GM10248 (cell line): ENCODE measurements at regions not wholly inside any gene's neighbourhood (a gene's known extent, or its start where the extent isn't known, plus 50 kb on each side); places are given as distances from the start of the nearest gene placed in this dataset.

Source experiments
- CTCF ChIA-PET: fragments of 300-600 bp; sonication (Branson Sonifier 250); formaldehyde crosslinking; extraction: SDS; loops from one replicate; lab custom pipeline; 2021; ENCODE audit warnings: antibody characterized with exemption; lab: Yijun Ruan, JAX
- POLR2A ChIA-PET: fragments of 350-650 bp; sonication (Branson Sonifier 250); formaldehyde crosslinking; extraction: SDS; loops from one replicate; lab custom pipeline; 2020; ENCODE audit warnings: antibody characterized with exemption; lab: Yijun Ruan, JAX
- DNase-seq: peaks from one replicate; pipeline ENCODE4 v3.0.0; 2012; ENCODE audit errors: extremely low spot score
- CTCF ChIP-seq: IDR thresholded peaks from 2 replicates; pipeline ENCODE4 v1.5.1; 2012; ENCODE audit warnings: mild to moderate bottlenecking, low read depth; ENCODE audit errors: extremely low read depth, missing control alignments, control extremely low read depth

DNA sequence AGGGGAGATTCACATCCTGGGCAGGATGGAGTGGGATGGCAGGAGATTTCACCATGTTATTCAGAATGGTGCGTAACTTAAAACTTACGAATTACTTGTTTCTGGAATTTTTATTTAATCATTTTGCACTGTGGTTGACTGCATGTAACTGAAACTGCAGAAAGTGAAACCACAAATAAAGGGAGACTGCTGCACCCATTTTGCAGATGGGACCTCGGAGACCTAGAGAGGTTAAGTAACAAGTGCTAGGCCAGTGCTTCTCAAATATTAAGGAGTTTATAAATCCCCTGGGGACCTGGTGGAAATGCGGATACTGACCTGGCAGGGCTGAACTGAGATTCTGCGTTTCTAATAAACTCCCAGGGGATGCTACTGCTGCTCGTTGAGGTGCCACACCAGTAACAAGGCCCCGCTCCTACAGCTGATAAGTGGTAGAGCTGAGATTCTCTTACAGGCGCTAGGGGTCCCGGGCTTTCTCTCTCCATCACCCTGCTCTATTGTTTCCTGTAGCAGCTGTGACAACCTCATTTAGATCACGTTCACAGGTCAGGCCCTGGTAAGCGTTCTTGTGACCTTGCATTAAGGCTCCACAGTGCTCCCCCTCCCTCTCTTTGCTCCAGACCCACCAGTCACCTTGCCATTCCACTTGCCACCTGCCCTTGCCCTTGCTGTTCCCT lies 167.1 kb upstream of the CDH13 start:
- ChIA-PET CTCF (interaction anchor here (2.3 kb wide), 1 partner anchor 197 kb away, joined by 7 read pairs; no protein-coding TSS in a partner anchor), POLR2A (no interaction called here)
- TF ChIP-seq CTCF, result no peak
- DNase-seq, result no peak

DNA sequence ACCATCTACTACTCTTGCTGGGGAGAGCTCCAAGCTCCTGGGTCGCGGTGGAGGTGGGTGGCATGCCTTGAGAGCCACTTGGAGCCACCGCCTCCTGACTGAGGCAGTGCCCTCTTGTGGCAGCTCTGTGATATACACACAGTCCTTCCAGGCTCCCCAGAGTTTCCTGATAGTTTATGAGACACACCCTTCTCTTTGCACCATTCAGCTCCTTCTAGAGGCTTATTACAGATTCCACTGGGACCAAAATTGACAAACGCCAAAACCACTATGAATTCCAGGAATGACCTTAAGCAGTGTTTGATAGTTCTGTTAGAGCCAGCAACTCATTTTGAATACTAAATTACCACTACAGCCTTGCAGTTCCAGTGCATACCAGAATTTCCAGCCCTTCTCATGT lies 170.1 kb upstream of the CDH13 start:
- DNase-seq, result peak; percentile 66
- TF ChIP-seq CTCF, result peak; percentile 80
- ChIA-PET CTCF (interaction anchor here (0.6 to 3.8 kb wide), 36 partner anchors 8 to 1312 kb away, joined by 3 to 49 read pairs (median 4); no protein-coding TSS in a partner anchor), POLR2A (no interaction called here)

DNA sequence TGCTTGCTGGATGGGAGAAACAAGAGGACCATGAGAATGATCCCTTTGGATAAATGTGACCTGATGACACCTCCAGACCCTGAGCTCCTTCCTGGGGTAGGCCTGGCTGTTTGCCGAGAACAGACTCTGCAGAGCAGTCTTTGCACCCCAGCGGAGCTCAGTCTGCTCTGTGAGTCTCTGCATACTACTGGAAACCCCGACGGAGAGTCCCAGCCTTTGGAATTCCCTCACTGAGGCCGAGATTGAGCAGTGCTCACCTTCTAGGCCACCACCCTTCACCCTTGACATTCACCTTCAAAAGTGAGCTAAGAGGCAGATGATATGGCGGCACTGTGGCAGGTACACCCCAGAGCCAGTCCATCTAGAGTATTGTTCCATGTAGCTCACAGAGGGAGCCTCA lies 172.2 kb upstream of the CDH13 start:
- no peak for DNase-seq
- ChIA-PET POLR2A (no interaction called here), CTCF (interaction anchor here (3.5 to 3.8 kb wide), 2 partner anchors 15 to 191 kb away, joined by 41 to 49 read pairs; no protein-coding TSS in a partner anchor)
- no peak for TF ChIP-seq CTCF

- no peak for DNase-seq
- CTCF ChIA-PET, result interaction anchor here (3.5 to 3.8 kb wide), 2 partner anchors 16 to 191 kb away, joined by 41 to 49 read pairs; no protein-coding TSS in a partner anchor
- no peak for TF ChIP-seq CTCF
- POLR2A ChIA-PET, result no interaction called here
Measured at GRCh38 chr16:82454152-82454551, 172.6 kb upstream of the CDH13 start.

DNA sequence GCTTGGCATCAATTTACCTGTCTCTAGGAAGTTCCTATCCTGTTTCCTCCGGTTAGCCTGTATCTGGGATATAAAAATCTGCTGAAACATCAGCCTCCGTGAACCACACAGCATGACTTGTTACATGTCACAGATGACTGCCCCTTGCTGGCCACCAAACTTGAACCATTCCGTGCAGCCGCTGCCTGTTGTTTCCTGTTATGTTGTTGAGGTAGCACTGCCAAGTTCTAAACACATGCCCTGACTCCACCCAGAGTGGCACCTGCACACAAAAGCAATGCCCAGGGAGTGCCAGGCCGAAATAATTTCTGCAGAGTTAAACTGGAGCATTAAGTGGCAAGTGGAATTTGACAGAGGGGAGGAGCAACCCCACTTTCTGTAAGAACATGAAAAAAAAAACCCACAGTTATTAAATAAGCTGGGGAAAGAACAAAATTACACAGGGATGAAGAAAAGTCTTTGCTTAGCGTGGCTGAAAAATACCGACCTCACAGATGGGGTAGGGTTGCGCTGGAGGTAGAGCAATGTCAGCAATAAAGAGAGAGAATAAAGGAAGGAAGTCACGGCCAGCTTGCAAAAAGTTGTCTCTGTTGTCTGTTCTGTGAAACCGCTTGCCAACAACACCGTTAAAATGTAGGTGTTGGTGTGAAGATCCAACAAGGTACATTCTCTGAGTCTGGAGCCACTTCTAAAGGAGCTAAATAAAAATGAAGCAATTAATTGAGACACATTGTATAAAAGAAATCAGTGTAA lies 174.6 kb upstream of the CDH13 start:
- ChIA-PET CTCF (interaction anchor here (0.8 to 1.6 kb wide), 2 partner anchors 15 to 17 kb away, joined by 3 to 5 read pairs; no protein-coding TSS in a partner anchor), POLR2A (no interaction called here)
- no peak for DNase-seq
- TF ChIP-seq CTCF, result no peak

DNA sequence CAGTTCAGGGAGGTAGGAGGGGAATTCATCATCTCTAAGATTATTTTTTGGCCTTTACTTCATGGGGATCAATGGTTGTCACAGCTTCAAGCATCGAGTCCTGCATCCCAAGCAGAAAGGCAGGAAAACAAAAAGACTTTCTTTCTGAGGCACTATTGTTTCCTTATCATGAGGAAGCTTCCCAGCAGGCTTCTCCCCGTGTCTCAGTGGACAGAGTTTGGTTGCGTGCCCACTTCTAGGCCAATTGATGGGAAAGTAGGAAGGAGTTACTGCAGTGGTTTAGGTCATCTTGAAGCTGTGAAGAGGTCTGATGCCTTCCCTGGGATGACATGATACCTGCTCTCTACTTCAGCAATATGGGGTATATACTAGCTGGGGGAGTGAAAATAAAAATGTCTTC lies 175.3 kb upstream of the CDH13 start:
- ChIA-PET POLR2A (no interaction called here), CTCF (interaction anchor here (0.8 to 1.6 kb wide), 2 partner anchors 16 to 18 kb away, joined by 3 to 5 read pairs; no protein-coding TSS in a partner anchor)
- no peak for TF ChIP-seq CTCF
- no peak for DNase-seq
